GM12864 (cell line): ENCODE measurements at regions not wholly inside any gene's neighbourhood (a gene's known extent, or its start where the extent isn't known, plus 50 kb on each side); places are given as distances from the start of the nearest gene placed in this dataset.
A peak's percentile ranks its signal among the peaks of the same experiment; 100 is the strongest.

Experiments used
- DNase-seq: peaks from one replicate; pipeline ENCODE4 v3.0.0-alpha.2; 2011; ENCODE audit warnings: low read depth
- H3K4me3 ChIP-seq: 2 replicates; pipeline ENCODE4 v1.5.1; 2011; ENCODE audit warnings: mild to moderate bottlenecking, low read depth, low read length, control low read depth
- CTCF ChIP-seq: IDR thresholded peaks from 2 replicates; pipeline ENCODE4 v1.5.1; 2011; ENCODE audit warnings: low read depth, mild to moderate bottlenecking, moderate library complexity, low read length, control low read depth, inconsistent platforms; ENCODE audit errors: missing control alignments

GRCh38 chr3:44099566-44100297, 142.0 kb upstream of the TOPAZ1 start:
- no peak overlapping the region for H3K4me3 ChIP-seq
- no peak for TF ChIP-seq CTCF
- DNase-seq = no peak

DNA sequence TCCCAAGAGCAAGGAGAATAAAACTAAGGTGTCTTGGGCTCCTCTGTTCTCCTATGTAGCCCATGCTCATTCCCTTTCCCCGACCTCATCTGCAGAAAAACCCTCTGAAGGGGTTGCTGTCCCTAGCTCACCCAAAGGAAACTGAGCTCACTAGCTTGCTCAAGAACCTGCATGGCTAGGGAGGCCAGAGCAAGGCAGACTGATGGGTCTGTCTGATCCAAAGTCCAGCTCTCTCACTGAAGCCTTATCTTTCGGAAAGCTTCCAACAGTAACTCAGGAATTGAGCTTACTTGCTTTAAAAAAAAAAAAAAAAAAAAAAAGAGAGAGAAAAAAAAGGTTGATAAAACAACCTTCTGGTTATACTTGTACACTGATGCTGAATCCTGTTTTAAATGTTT, 141.4 kb upstream of the TOPAZ1 start:
- TF ChIP-seq CTCF = no peak
- DNase-seq = no peak
- H3K4me3 ChIP-seq = no peak overlapping the region

DNA sequence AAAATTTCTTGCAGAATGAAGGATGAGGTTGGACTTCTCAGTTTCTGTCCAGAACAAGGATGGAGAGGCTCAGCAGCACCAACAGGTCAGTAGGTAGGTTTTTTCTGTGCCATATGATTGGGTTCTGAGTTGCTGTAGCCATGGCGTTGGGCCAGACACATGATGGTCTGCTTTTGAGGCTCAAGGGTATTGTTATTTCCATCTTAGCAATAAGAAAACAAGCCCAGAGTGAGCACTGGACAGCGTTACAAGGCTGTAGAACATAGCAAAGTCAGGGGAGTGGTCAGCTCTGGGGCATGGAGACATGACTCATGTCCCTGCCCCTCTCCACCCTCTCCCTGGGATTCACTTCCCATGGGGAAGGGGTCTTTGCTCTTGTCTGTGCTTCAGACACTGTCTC, 137.6 kb upstream of the TOPAZ1 start:
- TF ChIP-seq CTCF = no peak
- H3K4me3 ChIP-seq = no peak overlapping the region
- DNase-seq = no peak

GRCh38 chr3:44104668-44105321, 136.9 kb upstream of the TOPAZ1 start:
- H3K4me3 ChIP-seq = no peak overlapping the region
- peak; percentile 55 for DNase-seq
- no peak for TF ChIP-seq CTCF

DNA sequence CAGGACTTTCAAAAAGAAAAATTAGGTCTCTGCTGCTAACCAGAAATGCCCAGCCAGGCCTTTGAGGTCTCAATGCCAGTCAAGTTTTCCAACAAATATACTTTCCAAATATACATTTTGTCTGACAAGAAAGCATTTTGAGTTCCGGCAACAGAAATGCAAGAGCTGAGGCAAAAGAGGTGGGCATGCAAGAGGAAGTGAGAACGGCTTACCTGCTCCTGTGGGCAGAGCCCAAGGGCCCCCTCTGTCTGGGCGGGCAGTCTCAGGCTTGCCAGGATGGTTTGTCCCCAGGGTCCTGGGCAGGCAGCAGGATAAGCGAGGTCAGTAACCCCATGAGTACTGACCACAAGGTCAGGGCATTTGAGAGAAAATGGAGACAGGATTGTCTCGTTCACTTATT, 136.1 kb upstream of the TOPAZ1 start:
- DNase-seq = no peak
- H3K4me3 ChIP-seq = no peak overlapping the region
- TF ChIP-seq CTCF = no peak

DNA sequence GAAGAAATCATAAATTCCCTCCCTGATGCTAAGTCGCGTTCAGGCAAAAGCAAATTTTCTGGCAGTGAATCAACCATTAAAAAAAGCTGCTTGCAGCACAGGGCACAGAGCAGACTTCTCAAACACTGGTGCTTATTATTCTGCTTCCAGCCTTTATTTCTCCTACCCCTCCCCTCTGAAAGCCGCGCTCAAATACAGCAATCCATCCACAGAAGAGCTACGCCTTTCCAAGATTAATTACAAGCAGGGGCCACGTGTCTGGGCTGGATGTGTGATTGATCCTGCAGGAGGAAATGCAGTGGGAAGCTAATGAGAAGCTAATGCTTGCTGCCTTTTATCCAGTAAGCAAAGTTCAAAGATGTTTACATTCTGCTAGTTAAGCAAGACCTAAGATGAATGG, 134.9 kb upstream of the TOPAZ1 start:
- no peak for DNase-seq
- no peak for TF ChIP-seq CTCF
- no peak overlapping the region for H3K4me3 ChIP-seq

DNA sequence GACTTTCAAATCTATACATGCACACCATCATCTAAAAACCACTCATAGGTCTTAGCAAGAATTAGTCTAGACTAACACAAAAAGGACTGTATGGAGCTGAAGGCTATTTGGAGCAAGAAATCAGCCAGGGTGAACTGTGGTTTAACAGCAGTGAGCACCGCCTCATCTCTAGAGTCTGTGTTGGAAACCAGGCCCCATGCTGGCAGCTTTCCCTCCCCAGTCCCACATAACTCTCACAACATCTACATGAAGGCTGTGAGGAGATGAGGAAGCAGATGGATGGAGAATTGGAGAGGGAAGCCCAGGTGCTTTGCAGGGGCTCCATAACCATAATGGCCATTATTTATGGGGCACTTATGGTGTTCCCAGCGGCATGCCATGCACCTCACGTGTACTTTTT, 133.2 kb upstream of the TOPAZ1 start:
- no peak for DNase-seq
- H3K4me3 ChIP-seq = no peak overlapping the region
- TF ChIP-seq CTCF = no peak
